Right lung (tissue), 2 donors: ENCODE measurements at regions not wholly inside any gene's neighbourhood (a gene's known extent, or its start where the extent isn't known, plus 50 kb on each side); places are given as distances from the start of the nearest gene placed in this dataset.
"Not testable (repeated sequence)": the region's sequence is repeated elsewhere in the genome, so short reads cannot be mapped to it uniquely, and the experiment has no call there.

Experiments used
- DNase-seq, 2 donors: peaks; one replicate each; pipeline ENCODE4 v3.0.0-alpha.2; 2013

GRCh38 chr1:240722788-240723187 is 110.8 kb upstream of the GREM2 start:
- no peak for DNase-seq

DNA sequence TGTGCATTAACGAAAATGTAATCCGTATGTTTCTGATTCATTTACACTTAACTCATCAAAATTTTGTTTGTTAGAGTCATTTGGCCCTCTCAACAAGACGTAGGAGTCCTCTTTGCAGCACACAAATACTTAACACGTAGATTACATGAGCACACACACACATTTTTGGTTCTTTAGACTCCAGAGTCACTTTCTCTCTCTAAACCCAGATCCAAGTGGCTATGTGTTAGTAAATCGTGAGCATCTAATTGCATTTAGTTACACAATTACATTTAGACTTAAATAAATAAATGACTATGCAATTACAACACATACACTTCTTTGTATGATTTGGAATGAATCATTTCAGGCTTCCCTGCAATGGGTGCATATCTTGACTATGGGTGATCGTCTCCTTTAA is 109.0 kb upstream of the GREM2 start:
- no peak for DNase-seq

DNA sequence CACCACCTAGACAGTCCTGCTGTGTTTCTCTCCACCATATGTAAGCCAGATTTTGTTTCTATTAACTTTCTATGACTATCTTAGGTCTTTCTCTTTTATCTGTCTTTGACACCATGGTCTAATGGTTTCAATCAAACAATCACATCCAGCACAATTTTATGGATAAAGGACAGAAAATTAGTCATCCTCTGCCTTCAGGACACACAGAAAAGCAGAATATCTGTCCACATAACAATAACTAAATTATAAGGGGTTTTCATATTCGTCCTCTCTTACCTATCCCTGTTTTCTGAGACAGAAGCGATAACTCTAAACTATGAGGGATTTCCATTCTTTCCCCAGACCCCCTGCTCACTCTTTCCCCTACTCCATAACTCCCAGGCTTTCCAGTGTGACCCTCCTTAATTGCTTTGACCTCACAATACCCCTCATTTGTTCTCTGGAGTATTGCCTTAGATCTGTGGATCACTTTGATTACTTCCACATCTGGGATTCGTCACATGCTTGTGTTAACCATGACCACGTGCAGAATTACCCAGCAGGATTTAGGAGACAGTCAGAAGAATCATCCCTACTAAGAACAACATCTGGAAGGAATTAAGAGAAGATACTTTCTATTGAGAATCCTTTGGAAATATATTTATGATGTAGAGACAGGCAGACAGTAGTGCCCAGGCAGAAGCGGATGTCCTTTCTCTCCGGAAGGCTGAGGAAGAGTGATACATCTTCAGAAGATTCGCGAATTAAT is 108.2 kb upstream of the GREM2 start:
- no peak for DNase-seq

DNA sequence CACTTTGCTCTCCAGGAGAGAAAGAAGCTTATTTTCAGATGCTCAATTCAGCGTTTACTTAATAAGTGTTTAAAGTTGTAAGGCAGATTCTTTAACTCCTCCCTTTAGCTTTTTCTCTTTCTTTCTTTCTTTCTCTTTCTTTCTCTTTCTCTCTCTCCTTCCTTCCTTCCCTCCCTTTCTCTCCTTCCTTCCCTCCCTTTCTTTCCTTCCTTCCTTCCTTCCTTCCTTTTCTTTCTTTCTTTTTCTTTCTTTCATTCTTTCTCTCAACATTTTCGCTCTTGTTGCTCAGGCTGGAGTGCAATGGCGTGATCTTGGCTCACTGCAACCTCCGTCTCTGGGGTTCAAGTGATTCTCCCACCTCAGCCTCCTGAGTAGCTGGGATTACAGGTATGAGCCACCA is 104.6 kb upstream of the GREM2 start:
- DNase-seq, result not testable (repeated sequence)

DNA sequence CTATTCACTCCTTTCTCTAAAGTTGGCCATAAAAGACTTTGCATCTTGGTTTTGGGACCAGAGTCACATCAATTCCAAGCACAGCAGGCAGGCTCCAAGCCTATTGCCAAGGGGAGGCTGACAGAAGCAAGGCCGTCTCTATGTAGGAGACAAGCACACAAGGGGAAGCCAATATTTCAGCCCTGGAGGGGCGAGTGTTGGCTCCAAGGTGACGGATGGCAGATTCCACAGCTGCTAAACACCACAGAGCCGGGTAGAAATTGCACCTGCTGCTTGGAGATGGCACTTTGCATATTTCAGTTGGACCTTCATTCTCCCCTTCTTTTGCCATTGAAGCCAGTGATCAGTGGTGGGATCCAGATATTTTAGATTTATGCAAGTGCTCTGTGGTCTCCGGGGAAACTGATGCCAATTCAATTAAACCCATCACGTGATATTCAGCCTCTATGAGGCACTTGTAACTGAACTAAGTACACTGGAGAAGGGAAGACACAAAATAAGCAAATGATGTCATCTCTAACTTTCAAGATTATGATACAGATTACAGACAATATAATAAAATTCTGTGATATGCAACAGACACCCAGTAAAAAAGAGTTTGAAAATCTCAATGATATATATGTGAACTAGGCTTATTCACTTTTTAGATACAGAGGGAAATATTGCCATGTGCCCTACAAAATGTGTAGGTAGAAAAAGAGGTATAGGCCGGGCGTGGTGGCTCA is 102.8 kb upstream of the GREM2 start:
- no peak for DNase-seq

DNA sequence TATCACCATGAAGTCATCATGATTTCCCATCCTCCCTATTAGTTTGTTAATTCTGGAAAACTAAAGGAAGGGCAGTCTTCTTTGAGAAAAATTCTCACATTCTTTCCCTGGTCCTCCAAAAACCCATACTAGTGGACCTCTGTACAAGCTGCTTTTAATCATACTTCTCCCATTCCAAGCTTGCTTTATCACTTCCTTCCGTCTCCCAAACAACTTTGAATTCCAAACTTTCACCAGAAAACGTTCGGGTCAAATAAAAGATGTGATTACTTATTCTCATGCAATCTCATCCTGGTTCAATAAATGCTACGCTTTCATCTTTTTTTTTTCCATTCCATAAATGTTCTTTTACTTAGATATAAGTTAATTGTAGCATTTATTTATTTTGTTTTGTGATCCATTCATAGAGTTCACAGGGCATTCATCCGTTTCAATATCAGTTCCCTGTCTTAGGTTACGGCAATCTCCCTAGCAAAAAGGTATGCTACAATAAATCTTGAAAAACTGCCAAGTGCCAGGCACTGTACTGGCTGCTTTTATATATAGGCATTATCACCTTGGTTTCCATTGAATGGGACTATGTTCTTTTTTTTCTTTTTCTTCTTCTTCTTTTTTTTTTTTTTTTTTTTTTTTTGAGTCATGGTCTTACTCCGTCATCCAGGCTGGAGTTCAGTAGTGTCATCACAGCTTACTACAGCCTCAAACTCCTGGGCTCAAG is 100.2 kb upstream of the GREM2 start:
- no peak for DNase-seq

DNA sequence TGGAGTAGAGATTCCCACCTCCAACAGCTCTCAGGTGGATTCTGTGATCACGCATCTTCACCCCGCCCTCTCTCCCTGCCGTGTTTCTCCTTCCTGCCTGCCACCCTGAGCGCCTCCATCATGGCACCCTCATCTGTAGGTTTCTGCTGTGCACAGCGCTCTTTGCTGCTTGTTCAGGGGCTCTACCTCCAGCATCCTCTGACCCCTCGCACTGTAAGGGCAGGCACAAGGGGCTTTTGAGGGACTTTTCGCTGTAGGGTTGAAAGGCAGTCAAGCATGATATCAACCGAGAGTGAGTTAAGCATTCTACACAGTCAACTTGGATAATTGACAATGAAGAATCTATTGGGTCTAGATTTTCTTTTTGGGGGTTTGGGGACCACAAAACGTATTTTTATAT is 99.1 kb upstream of the GREM2 start:
- DNase-seq, result no peak

DNA sequence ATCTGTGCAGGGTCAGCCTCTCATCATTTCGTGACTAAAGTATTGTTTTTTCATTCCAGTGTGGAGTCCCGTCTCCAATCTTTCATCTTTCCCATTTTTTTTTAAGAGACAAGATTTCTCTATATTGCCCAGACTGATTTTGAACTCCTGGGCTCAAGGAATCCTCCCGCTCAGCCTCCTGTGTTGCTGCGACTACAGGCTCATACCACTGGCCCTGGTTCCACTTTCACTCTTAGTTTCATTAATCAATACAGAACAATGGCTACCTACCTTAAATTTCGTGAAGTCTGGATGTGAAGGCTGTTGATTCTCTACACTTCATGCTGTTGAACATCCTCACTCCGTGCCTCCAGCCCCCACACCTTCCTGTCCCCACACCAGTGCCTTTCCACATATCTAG is 97.7 kb upstream of the GREM2 start:
- no peak for DNase-seq

- no peak for DNase-seq
Measured at GRCh38 chr1:240706150-240706935, 94.4 kb upstream of the GREM2 start.

GRCh38 chr1:240705579-240705978 is 93.6 kb upstream of the GREM2 start:
- DNase-seq, result no peak

- no peak for DNase-seq
Measured at GRCh38 chr1:240701412-240701811, 89.5 kb upstream of the GREM2 start.

DNA sequence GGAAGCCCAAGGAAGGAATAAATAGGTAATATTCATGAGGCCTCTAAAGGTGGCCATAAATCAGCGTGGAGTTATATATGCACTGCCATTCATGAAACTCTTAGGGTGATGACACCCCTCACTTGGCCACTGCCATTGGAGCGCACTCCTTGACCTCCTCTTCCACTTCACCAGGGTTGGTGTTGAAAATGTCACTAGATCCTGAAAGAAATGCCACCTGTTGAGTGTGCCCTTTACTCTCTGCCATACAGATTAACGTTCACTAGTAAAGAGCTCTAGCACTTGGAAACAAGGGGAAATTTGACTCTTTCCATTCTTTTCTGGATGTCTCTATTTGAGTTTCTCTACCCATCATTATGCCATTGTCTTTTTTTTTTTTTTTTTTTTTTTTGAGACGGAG is 83.5 kb upstream of the GREM2 start:
- no peak for DNase-seq

DNA sequence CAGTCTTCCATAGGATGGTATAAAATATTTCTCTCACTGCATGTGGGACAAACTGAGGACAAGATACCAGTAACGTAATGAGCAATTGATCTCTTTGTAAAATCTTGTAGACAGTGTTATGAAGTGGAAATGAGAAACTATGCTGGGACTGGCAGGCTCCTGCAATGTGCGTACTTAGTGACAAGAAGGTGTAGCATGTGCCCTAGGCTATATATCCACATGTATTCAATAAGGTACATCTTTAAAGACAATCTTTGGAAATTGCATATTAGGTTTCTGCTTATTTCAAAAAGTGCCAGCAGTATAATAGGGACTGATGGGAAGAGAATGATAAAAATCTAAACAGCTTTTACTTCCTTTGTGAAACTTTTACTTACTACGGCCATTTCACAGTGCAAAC is 81.9 kb upstream of the GREM2 start:
- DNase-seq, result no peak

DNA sequence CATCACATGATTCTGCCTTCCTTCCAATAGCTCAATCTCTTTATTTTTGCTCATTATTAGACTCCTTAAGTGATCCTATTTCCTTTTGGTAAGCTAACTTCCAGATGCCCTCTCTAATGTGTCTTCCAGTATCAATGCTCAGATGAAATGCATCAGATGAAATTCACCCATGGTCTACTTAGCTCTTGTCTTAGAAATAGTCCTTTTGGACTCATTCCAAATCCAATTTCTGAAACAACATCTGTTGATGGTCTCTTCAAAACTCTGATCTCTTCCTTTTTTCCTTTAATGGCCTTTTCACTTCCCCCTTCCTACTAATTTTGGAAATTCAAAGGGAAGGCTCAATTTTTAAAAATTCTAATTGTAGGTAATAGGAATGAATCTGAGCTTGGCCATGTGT is 81.1 kb upstream of the GREM2 start:
- no peak for DNase-seq

DNA sequence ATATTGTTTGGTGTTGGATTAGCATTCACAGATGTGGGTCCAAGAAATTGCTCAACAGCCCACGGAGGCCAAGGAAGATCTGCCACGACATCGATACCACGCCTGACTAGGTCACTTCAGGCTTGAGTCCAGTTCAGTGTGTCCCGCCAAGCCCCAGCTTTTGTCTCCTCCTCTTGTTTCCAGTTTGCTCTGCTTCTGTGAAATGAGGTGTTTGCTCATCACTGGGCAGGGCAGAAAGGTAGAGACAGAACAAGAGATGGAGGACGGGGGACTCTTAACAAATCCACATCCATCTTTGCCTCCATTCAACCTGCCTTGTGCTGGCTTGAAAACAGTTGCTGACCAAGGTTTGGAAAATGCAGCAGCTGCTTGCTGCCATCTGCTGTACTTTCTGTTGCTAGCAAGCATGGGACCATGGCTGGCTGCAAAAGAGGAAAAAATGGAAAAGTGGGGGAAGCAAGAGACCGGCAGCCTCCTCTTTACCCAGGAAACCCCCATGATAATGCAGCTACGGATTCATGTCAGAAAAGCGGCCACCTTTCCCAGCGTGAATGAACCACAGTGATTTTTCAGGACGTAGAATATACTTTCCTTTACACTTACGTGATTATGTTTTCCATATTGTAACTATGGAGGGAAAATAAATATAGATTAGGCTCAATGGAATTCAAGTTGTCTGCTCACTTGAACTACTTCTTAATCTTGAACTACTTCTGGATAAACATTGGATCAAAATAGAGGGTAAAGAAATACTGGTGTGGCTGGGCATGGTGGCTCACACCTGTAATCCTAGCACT is 80.2 kb upstream of the GREM2 start:
- peak; percentile 21 to 44 for DNase-seq

DNA sequence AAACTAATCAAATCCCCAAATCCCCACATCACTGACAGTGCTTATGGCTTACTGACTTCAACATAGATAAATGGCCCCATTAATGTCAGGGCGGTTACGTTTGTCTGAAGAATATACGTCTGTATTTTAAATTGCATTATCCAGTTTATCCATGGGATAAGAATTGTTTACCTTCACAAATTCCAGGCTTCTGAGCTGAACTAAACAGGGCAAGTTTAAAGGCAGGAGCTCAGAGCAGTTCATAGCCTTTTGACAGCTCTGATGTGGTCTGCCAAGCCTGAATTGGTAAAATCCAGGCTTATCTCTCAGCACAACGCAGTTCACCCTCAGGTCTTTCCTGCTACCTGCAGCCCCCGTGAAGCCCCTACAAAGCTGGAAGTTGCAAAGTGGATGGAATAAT is 79.5 kb upstream of the GREM2 start:
- no peak for DNase-seq

GRCh38 chr1:240687820-240688219 is 75.9 kb upstream of the GREM2 start:
- DNase-seq, result no peak

DNA sequence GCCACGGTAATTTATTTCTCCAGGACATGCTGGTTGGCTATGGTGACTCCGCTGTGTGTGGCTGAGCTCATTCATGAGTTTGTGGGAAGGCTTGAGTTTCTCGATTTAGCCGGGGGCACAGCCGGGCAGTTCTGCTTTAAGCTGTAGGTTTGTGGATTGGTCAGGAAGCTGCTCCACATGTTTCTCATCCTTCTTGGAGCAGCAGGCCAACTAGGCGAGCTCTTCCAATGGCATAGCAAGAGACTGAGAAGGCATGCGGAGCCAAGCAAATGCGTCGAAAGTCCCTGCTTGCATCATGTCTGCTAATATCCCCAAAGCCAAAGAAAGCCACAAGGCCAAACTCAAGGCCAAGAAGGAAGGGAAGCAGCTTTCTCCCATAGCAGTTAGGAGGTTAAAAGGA is 71.6 kb upstream of the GREM2 start:
- DNase-seq, result no peak

DNA sequence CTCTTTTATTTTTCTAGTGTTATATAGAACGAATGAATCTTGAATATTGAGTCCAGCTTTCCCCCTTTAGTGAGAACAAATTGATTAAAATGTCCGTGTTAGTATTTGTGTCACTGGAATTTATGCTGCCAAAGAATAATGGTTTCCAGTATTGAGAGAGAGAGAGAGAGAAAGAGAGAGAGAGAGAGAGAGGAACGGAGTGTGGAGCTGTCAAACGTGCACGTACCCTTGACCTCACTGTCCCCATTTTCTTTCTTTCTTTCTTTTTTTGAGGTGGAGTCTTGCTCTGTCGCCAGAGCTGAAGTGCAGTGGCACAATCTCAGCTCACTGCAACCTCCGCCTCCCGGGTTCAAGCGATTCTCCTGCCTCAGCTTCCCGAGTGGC is 70.9 kb upstream of the GREM2 start:
- DNase-seq, result no peak

GRCh38 chr1:240682166-240682858 is 70.4 kb upstream of the GREM2 start:
- DNase-seq, result no peak
